NT2/D1 (cell line): ENCODE measurements at regions not wholly inside any gene's neighbourhood (a gene's known extent, or its start where the extent isn't known, plus 50 kb on each side); places are given as distances from the start of the nearest gene placed in this dataset.

Source experiments
- SUZ12 ChIP-seq: IDR thresholded peaks from 2 replicates; pipeline ENCODE4 v1.6.1; 2011; ENCODE audit not compliant: insufficient read length, insufficient read depth; ENCODE audit errors: extremely low read depth
- YY1 ChIP-seq: IDR thresholded peaks from 2 replicates; pipeline ENCODE4 v1.6.1; 2011; ENCODE audit not compliant: insufficient read length, insufficient read depth

- TF ChIP-seq SUZ12 (no peak), YY1 (no peak)
These were observed 302.1 kb downstream of the HRH4 start for GRCh38 chr18:24762511-24762910.
